NOMO-1 treated with DMSO at 0.1 percent for 48 hours (cell line): ENCODE measurements at regions not wholly inside any gene's neighbourhood (a gene's known extent, or its start where the extent isn't known, plus 50 kb on each side); places are given as distances from the start of the nearest gene placed in this dataset.

ENCODE experiments used
- DNase-seq: peaks from one replicate; lab custom pipeline; 2025; ENCODE audit not compliant: unreplicated experiment; lab: John Stamatoyannopoulos, UW

DNA sequence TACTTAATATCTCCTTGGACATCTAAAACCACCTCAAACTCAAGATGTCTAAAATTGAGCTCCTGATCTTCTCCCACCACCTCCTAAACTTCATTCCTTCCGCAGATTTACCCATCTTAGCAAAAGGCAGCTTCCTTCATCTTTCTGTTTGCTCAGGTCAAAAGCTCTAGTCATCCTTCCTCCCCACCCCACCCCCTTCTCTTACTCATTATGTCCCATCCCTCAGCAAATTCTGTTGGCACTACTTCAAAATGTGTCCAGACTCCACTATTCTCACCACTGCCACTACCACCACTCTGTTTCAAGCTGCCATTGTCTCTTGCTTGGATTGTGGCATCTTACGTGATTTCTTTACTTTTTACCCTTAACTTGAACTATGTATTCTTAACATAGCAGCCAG, 59.2 kb upstream of the ZDHHC17 start:
- no peak for DNase-seq

DNA sequence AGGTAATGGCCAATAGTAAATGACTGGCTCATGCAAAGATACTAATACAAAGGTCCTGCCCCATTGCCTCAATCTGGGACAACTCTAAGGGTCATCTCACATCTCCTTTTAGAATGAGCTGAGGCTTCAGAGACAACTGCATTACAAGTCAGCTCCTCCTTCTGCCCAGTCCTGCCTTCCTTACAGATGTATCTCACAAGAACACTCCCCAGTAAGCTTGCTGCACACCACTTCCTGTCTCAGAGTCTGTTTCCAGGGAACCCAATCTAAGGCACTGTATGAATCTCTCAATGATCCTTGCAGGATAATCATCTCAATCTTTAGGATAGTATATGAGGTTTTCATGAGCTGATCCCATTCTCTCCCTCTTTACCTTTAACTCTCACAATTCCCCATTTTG, 57.8 kb upstream of the ZDHHC17 start:
- no peak for DNase-seq

DNA sequence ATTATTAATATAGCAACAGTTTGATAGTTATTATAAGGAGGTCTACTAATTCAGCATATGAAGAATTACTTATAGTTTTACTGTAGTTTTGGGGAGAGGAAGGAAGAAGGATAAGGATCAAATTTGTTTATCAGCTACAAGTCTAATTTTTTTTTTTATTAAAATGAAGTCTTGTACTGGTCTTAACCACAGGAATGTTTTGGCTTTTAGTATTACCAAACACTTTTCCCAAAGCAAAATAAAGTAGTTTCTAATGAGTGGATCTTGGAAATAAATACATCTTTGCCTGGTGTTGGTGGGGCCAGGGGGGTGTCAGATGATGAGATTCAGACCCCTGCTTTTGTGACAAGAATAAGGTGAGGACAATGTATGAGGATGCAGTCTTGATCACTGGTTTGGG, 57.2 kb upstream of the ZDHHC17 start:
- no peak for DNase-seq

DNA sequence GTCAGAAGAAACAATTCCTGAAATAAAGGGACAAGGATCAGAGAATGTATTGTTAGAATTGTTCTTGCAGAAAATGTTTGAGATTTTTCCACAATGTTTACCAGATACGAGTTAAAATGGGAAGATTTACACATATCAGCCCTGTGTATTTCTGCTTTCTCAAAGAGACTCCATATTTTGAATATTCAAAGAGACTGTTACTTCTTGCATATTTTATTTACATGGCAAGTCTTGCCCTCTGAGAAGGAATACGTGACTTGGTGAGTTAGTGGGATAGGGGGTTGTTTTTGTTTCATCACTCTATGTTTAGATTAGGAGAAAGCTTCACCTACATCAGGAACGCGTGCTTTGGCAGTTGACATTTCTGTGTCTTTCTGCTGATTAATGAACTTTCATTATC, 56.1 kb upstream of the ZDHHC17 start:
- DNase-seq = no peak

DNA sequence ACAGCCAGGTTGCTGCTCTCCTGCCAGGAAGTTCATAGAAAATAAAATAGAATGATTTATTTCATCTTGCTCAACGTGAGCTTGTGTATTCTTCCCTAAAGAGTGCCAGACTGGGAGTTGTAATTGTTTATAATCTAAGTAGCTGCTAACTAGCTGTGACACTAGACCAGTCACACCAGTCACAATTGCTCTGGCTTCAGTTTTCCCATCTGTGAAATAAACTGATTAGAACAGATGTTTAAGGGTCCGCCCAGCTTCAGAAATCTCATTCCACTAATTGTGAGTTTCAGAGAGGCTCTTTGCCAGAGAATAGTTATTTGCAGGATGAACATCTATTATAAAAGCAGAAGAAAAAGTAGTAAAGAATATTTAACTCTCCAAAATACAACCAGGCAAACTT, 55.6 kb upstream of the ZDHHC17 start:
- peak; percentile 15 for DNase-seq

DNA sequence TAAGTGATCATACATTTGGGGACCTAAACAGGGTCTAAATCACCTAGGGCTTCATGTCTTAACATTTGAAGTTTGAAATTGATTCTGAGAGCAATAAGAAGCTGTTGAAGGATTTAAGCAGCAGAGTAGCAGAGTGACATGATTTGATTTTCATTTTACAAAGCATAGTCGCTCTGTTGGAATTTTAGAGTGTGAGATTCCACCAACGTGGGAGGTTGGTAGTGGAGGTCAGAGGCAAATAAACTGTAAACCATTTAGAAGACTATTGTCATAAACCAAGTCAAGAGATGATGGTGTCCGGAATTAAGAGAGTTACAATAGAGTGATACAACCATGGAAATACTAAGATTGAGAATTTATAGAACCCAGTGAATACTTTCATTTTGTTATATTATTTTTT, 52.7 kb upstream of the ZDHHC17 start:
- no peak for DNase-seq

DNA sequence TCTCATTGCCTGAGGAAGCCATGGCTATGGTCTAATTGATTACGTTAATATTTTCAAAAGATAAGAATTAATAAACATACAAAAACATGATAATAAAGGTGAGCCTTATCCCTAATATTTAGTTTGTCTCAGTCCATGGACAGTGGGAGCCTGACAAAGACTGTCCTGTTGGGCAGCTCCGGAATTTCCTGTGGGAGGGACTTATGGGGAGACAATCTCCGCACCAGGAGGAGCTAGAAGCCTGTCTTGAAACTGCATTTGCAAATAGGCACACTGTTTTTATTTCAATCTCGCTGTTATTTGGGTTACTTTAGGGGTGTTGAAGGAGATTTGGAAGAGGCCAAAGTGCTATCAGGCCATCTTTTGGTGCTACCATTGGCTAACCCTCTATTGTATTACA, 50.8 kb upstream of the ZDHHC17 start:
- no peak for DNase-seq

DNA sequence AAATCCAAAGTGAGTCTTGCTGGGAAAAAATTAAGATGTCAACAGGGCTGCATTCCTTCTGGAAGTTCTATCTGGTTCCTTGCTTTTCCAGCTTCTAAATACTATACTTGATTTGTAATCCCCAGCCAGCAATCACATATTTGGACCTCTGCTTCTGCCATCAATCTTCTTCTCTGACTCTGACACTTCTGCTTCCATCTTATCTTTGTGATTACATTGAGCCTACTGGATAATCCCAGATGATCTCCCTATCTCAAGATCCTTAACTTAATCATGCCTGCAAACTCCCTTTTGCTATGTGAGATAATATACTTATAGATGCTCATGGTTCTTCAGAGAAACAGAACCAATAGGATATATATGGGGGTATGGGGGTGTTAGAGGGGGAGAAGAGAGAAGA, 49.9 kb upstream of the ZDHHC17 start:
- DNase-seq = no peak
